Natural killer cell (primary cell): ENCODE measurements at regions not wholly inside any gene's neighbourhood (a gene's known extent, or its start where the extent isn't known, plus 50 kb on each side); places are given as distances from the start of the nearest gene placed in this dataset.
A peak's percentile ranks its signal among the peaks of the same experiment; 100 is the strongest.
"Not testable (repeated sequence)": the region's sequence is repeated elsewhere in the genome, so short reads cannot be mapped to it uniquely, and the experiment has no call there.

Source experiments
- ATAC-seq, 3 donors: fragments of 150-1000 bp in 2 of 3; fragments of 200-7000 bp in 1 of 3; cut with Tn5 transposase; 1 replicate in 1 of 3; 2 replicates in 2 of 3; pipeline ENCODE4 v1.10.0; 2021; ENCODE audit warnings: mild to moderate bottlenecking in 2 of 3, moderate library complexity in 2 of 3
- DNase-seq, 2 donors: peaks; one replicate each; pipeline versions ENCODE4 v3.0.0 to v3.0.0-alpha.2; 2013 to 2021; ENCODE audit warnings: mixed read lengths in 1 of 2
- H3K27ac ChIP-seq: one replicate; pipeline ENCODE4 v1.5.1; 2013; ENCODE audit warnings: mild to moderate bottlenecking, low read length
- H3K27me3 ChIP-seq: one replicate; pipeline ENCODE4 v1.6.1; 2013; ENCODE audit warnings: low read length; ENCODE audit not compliant: control insufficient read depth, insufficient read depth
- H3K36me3 ChIP-seq: one replicate; pipeline ENCODE4 v1.6.1; 2013; ENCODE audit warnings: low read length; ENCODE audit not compliant: control insufficient read depth, insufficient read depth
- H3K4me1 ChIP-seq: one replicate; pipeline ENCODE4 v1.6.1; 2013; ENCODE audit warnings: low read length; ENCODE audit not compliant: control insufficient read depth, insufficient read depth
- H3K4me3 ChIP-seq: one replicate; pipeline ENCODE4 v1.5.1; 2013; ENCODE audit warnings: low read length
- H3K9me3 ChIP-seq: one replicate; pipeline ENCODE4 v1.6.1; 2013; ENCODE audit warnings: low read length; ENCODE audit not compliant: control insufficient read depth, insufficient read depth
- H3K27ac Mint-ChIP-seq, 2 donors: one replicate each; pipeline ENCODE4 v1.8.0; 2022; ENCODE audit warnings: mild to moderate bottlenecking in 2 of 2, mixed read lengths in 2 of 2, moderate library complexity in 1 of 2
- H3K27me3 Mint-ChIP-seq, 2 donors: one replicate each; pipeline ENCODE4 v1.8.0; 2022; ENCODE audit warnings: low read depth in 2 of 2, mixed read lengths in 2 of 2
- H3K36me3 Mint-ChIP-seq: one replicate; pipeline ENCODE4 v1.8.0; 2022; ENCODE audit warnings: mixed read lengths
- H3K4me1 Mint-ChIP-seq, 2 donors: one replicate each; pipeline ENCODE4 v1.8.0; 2022; ENCODE audit warnings: mixed read lengths in 2 of 2
- H3K4me3 Mint-ChIP-seq: one replicate; pipeline ENCODE4 v1.8.0; 2022; ENCODE audit warnings: mild to moderate bottlenecking, moderate library complexity, mixed read lengths
- H3K9me3 Mint-ChIP-seq, 2 donors: one replicate each; pipeline ENCODE4 v1.8.0; 2022; ENCODE audit warnings: mixed read lengths in 2 of 2
- WGBS: methylation state at CpG from one replicate; pipeline ENCODE4 v1.1.7; 2013; ENCODE audit warnings: missing lambda C conversion rate; ENCODE audit not compliant: insufficient coverage; 5-methylcytosine and 5-hydroxymethylcytosine counted together
- intact Hi-C: fragments of 100-400 bp; cut with micrococcal nuclease; formaldehyde crosslinking; loops from one replicate; pipeline ENCODE4 v1.14.2; 2022
- TF ChIP-seq, protein P1 (sequence below): fragments of 200-600 bp; IDR thresholded peaks from one replicate; pipeline ENCODE4 v1.8.0; 2022; ENCODE audit warnings: antibody characterized with exemption

DNA sequence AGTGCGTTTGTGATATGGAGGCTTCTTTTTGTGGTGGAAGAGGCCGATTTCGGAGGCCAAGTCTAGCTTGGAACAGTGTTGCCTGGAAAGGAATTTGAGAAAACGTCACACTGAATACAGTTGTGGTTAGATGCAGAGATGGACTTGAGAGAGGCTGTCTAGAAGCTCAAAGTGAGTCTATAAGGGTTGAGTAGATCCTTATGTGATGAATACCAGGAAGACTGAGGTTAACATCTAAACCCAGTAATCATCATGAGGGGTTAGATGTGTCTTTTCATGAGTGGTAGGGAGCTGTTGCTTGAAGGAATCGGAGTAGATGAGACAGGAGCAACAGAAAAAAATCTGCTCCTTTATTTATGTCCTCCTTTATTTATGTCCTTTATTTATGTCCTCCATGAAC, 114.6 kb upstream of the IVNS1ABP start:
- Mint-ChIP-seq H3K36me3 (no peaks in the 10 kb centered on the region), H3K27me3 (no peaks in the 10 kb centered on the region), H3K4me1 (peaks cover 11 to 51% of the 10 kb centered on the region in 2 donors), H3K9me3 (peaks cover 0 to 2% of the 10 kb centered on the region in 2 donors), H3K4me3 (no peak overlapping the region), H3K27ac (peak overlapping the region; percentile 59 to 62)
- TF ChIP-seq, protein P1, sequence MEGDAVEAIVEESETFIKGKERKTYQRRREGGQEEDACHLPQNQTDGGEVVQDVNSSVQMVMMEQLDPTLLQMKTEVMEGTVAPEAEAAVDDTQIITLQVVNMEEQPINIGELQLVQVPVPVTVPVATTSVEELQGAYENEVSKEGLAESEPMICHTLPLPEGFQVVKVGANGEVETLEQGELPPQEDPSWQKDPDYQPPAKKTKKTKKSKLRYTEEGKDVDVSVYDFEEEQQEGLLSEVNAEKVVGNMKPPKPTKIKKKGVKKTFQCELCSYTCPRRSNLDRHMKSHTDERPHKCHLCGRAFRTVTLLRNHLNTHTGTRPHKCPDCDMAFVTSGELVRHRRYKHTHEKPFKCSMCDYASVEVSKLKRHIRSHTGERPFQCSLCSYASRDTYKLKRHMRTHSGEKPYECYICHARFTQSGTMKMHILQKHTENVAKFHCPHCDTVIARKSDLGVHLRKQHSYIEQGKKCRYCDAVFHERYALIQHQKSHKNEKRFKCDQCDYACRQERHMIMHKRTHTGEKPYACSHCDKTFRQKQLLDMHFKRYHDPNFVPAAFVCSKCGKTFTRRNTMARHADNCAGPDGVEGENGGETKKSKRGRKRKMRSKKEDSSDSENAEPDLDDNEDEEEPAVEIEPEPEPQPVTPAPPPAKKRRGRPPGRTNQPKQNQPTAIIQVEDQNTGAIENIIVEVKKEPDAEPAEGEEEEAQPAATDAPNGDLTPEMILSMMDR = no peak
- H3K9me3 ChIP-seq = no peaks in the 10 kb centered on the region
- H3K36me3 ChIP-seq = no peaks in the 10 kb centered on the region
- peaks cover 9% of the 10 kb centered on the region for H3K4me1 ChIP-seq
- H3K27me3 ChIP-seq = no peaks in the 10 kb centered on the region
- intact Hi-C loops = no loop called here
- H3K27ac ChIP-seq = no peak overlapping the region
- DNase-seq = no peak
- no peak overlapping the region for H3K4me3 ChIP-seq
- WGBS = 96% methylated on average over 4 of the region's 5 CpGs
- ATAC-seq = peak in 1 of 3 donors; percentile 58

GRCh38 chr1:185429668-185430067, 112.6 kb upstream of the IVNS1ABP start:
- not testable (repeated sequence) for H3K4me3 Mint-ChIP-seq, H3K27ac Mint-ChIP-seq, H3K4me3 ChIP-seq, H3K36me3 Mint-ChIP-seq, ATAC-seq, H3K27me3 Mint-ChIP-seq, H3K9me3 Mint-ChIP-seq, DNase-seq, H3K4me1 ChIP-seq, H3K36me3 ChIP-seq, H3K27me3 ChIP-seq, H3K9me3 ChIP-seq, H3K27ac ChIP-seq
- 100% methylated on average over 1 of the region's 1 CpG for WGBS
- peaks cover 26 to 71% of the 10 kb centered on the region in 2 donors for H3K4me1 Mint-ChIP-seq
- intact Hi-C loops = loop anchor here (10.0 kb wide), 2 partner anchors 245 to 385 kb away; partner anchors contain the start of gene RNF2

DNA sequence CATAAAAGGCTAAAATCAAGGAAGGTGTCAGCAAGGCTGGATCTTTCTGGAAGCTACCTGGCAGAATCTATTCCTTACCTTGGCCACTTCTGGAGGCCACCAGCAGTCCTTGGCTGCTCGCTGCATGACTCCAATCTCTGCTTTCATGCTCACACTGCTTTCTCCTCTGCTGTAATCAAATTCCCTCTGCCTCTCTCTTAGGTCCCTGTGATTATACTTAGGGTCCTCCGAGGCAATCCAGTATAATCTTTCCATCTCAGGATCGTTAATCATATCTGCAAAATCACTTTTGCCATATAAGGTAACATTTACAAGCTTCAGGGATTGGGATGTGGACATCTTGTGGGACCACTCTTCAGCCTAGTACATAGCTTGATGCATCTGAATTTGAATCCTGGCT, 110.7 kb upstream of the IVNS1ABP start:
- TF ChIP-seq, protein P1 = no peak
- H3K9me3 ChIP-seq = no peaks in the 10 kb centered on the region
- H3K4me1 ChIP-seq = peaks cover 13% of the 10 kb centered on the region
- no peaks in the 10 kb centered on the region for H3K36me3 Mint-ChIP-seq
- peaks cover 0 to 2% of the 10 kb centered on the region in 2 donors for H3K9me3 Mint-ChIP-seq
- DNase-seq (no peak), ATAC-seq (no peak)
- intact Hi-C loops = loop anchor here (10.0 kb wide), 2 partner anchors 247 to 383 kb away; partner anchors contain the start of gene RNF2
- no peak overlapping the region for H3K4me3 Mint-ChIP-seq
- no peaks in the 10 kb centered on the region for H3K36me3 ChIP-seq
- WGBS = 86% methylated on average over 3 of the region's 3 CpGs
- H3K4me1 Mint-ChIP-seq = peaks cover 29 to 71% of the 10 kb centered on the region in 2 donors
- H3K27ac Mint-ChIP-seq = no peak overlapping the region
- no peaks in the 10 kb centered on the region for H3K27me3 Mint-ChIP-seq
- H3K27ac ChIP-seq = no peak overlapping the region
- H3K27me3 ChIP-seq = no peaks in the 10 kb centered on the region
- no peak overlapping the region for H3K4me3 ChIP-seq

DNA sequence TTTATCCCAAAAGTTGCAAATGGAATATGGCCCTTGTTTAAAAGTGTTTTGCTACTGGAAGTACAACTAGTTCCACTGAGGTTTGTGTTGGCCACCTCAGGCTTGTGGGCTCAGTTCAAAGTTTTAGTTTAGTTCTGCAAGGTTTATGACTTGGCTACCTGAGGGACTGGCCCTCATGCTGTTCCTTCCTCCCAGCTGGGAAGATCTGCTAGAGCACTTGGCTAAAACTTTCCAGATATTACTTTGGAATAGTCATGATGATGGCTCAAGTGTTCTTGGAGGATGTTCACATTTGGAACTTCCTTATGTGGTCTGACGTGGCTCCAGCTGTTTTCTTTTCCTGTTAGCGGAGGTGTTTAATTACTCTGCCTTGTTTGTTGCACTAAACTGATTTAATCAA, 110.2 kb upstream of the IVNS1ABP start:
- Histone ChIP-seq H3K9me3 (no peaks in the 10 kb centered on the region), H3K27ac (no peak overlapping the region), H3K27me3 (no peaks in the 10 kb centered on the region), H3K4me1 (peaks cover 12% of the 10 kb centered on the region), H3K36me3 (no peaks in the 10 kb centered on the region), H3K4me3 (no peak overlapping the region)
- Mint-ChIP-seq H3K9me3 (peaks cover 0 to 2% of the 10 kb centered on the region in 2 donors), H3K27ac (no peak overlapping the region), H3K4me3 (no peak overlapping the region), H3K27me3 (no peaks in the 10 kb centered on the region), H3K36me3 (no peaks in the 10 kb centered on the region), H3K4me1 (peaks cover 31 to 71% of the 10 kb centered on the region in 2 donors)
- intact Hi-C loops = loop anchor here (10.0 kb wide), 2 partner anchors 248 to 382 kb away; partner anchors contain the start of gene RNF2
- 64% methylated on average over 2 of the region's 2 CpGs for WGBS
- no peak for DNase-seq
- TF ChIP-seq, protein P1 = no peak
- ATAC-seq = no peak
